ENCODE measurements at regions not wholly inside any gene's neighbourhood (a gene's known extent, or its start where the extent isn't known, plus 50 kb on each side); places are given as distances from the start of the nearest gene placed in this dataset.

GRCh38 chr9:121564504-121565260 lies 65.0 kb upstream of the GGTA1 start:
- no peak for DNase-seq (ENCODE audit: low spot score)
- TF ChIP-seq CTCF (IDR thresholded peaks at IDR 0.05) = no peak
- no peak for ATAC-seq (ENCODE audit: low FRiP score)

GRCh38 chr9:121566481-121567465 lies 67.1 kb upstream of the GGTA1 start:
- TF ChIP-seq CTCF (IDR thresholded peaks at IDR 0.05) = no peak
- ATAC-seq (ENCODE audit: low FRiP score) = peak; percentile 43
- no peak for DNase-seq (ENCODE audit: low spot score)

- TF ChIP-seq CTCF (IDR thresholded peaks at IDR 0.05) = no peak
- ATAC-seq (ENCODE audit: low FRiP score) (no peak), DNase-seq (ENCODE audit: low spot score) (no peak)
These were observed 68.1 kb upstream of the GGTA1 start for GRCh38 chr9:121567500-121568342.

GRCh38 chr9:121568343-121569265 lies 69.0 kb upstream of the GGTA1 start:
- TF ChIP-seq CTCF (IDR thresholded peaks at IDR 0.05) = no peak
- DNase-seq (ENCODE audit: low spot score) (no peak), ATAC-seq (ENCODE audit: low FRiP score) (no peak)

- DNase-seq (ENCODE audit: low spot score) = no peak
- TF ChIP-seq CTCF (IDR thresholded peaks at IDR 0.05) = no peak
These were observed 69.6 kb upstream of the GGTA1 start for GRCh38 chr9:121569266-121569648.

GRCh38 chr9:121572581-121572980 lies 72.9 kb upstream of the GGTA1 start:
- TF ChIP-seq CTCF (IDR thresholded peaks at IDR 0.05) = no peak
- ATAC-seq (ENCODE audit: low FRiP score) (no peak), DNase-seq (ENCODE audit: low spot score) (no peak)

More at GRCh38 chr9:121569266-121569648, 69.6 kb upstream of the GGTA1 start:
- ATAC-seq (ENCODE audit: low FRiP score) = no peak

All from omental fat pad (tissue), 3 donors.